ENCODE measurements at regions not wholly inside any gene's neighbourhood (a gene's known extent, or its start where the extent isn't known, plus 50 kb on each side); places are given as distances from the start of the nearest gene placed in this dataset.

DNA sequence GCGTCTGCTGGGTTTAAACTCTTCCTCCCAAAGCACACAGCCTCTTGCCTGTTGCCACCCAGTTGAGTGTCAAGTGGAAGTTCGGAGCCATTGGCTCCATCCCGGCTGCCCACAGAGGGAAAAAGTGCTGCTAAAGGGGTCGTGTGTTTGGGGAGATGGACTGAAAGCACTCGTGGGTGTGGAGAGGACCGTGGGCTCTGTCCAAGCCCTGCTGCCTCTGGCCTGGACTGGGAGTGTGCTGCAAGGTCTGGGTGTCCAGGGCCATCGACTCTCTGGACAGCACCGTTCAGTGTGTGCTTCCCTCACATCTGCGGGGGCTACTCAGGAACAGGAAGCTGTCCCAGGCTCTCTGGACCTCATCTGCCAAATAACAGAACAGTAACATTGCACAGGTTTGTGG, 269.3 kb downstream of the DLL1 start:
- DNase-seq (ENCODE audit: low read depth): no peak
- H3K4me3 ChIP-seq (ENCODE audit: low read length): no peak overlapping the region
- TF ChIP-seq, protein P1, sequence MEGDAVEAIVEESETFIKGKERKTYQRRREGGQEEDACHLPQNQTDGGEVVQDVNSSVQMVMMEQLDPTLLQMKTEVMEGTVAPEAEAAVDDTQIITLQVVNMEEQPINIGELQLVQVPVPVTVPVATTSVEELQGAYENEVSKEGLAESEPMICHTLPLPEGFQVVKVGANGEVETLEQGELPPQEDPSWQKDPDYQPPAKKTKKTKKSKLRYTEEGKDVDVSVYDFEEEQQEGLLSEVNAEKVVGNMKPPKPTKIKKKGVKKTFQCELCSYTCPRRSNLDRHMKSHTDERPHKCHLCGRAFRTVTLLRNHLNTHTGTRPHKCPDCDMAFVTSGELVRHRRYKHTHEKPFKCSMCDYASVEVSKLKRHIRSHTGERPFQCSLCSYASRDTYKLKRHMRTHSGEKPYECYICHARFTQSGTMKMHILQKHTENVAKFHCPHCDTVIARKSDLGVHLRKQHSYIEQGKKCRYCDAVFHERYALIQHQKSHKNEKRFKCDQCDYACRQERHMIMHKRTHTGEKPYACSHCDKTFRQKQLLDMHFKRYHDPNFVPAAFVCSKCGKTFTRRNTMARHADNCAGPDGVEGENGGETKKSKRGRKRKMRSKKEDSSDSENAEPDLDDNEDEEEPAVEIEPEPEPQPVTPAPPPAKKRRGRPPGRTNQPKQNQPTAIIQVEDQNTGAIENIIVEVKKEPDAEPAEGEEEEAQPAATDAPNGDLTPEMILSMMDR (conservative IDR thresholded peaks at IDR 0.05; ENCODE audit: low read depth, low read length): no peak

DNA sequence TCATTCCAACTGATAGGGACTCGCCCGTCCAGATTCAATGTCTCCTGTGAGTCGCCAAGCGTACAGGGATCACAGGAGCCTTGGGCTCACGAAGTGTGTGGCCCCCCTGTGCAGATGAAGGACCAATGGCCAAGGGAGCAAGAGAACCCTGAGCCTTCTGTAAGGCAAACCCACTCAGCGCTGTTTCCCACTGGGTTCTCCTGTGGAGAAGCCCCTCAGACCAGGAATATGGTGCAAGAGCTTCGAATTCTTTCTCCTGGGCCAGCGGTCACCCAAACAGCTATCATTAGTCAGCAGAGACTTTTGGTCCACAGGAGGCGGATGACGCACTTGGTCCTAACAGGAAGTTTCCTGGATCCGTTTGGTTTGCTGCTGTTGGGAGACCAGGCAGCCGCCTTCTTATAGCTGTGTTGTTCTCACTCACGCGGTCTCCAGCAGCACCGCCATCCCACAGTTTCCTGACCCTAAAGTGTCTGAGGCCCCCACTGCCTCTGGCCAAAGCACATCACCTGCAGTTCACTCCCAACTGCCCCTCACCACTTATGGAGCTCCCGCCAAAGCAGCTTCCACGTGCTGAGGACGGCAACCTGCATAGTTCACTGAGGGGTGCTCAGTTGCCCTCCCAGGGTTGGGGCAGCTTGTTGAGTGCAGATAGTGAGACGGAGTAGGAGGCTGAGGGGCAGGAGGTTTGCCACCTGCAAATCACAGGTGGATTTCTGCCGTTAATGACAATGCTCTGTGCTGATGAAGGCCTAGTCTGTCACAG, 268.6 kb downstream of the ERMARD start:
- TF ChIP-seq, protein P1 (conservative IDR thresholded peaks at IDR 0.05; ENCODE audit: low read depth, low read length): no peak
- no peak overlapping the region for H3K4me3 ChIP-seq (ENCODE audit: low read length)
- no peak for DNase-seq (ENCODE audit: low read depth)

GRCh38 chr6:170018936-170019817, 267.8 kb downstream of the ERMARD start:
- no peak for DNase-seq (ENCODE audit: low read depth)
- no peak overlapping the region for H3K4me3 ChIP-seq (ENCODE audit: low read length)
- TF ChIP-seq, protein P1 (conservative IDR thresholded peaks at IDR 0.05; ENCODE audit: low read depth, low read length): no peak

DNA sequence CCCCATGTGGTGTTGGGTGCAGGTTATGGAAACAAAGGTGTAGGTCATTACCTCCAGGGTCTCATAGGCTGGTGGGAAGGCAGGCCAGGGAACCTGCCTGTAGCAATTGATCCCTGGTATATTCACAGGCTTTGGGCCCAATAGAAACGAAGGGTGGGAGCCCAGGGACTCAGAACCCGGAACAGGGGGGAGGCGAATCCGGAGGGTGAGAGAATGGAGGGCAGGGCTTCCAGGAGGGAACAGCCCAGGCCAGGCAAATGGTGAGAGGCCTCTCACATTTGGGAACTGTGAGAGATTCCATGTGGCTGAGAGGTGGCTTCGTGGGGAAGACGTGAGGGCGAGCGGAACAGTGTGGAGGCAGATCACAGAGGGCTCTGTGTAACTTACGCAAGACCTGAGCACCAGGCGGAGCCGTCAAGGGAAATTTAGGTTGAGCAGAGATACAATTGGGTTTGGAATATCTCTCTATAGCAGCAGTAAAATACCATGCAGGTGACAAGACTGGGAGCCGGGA, 267.1 kb downstream of the ERMARD start:
- H3K4me3 ChIP-seq (ENCODE audit: low read length): no peak overlapping the region
- no peak for DNase-seq (ENCODE audit: low read depth)
- TF ChIP-seq, protein P1 (conservative IDR thresholded peaks at IDR 0.05; ENCODE audit: low read depth, low read length): no peak

DNA sequence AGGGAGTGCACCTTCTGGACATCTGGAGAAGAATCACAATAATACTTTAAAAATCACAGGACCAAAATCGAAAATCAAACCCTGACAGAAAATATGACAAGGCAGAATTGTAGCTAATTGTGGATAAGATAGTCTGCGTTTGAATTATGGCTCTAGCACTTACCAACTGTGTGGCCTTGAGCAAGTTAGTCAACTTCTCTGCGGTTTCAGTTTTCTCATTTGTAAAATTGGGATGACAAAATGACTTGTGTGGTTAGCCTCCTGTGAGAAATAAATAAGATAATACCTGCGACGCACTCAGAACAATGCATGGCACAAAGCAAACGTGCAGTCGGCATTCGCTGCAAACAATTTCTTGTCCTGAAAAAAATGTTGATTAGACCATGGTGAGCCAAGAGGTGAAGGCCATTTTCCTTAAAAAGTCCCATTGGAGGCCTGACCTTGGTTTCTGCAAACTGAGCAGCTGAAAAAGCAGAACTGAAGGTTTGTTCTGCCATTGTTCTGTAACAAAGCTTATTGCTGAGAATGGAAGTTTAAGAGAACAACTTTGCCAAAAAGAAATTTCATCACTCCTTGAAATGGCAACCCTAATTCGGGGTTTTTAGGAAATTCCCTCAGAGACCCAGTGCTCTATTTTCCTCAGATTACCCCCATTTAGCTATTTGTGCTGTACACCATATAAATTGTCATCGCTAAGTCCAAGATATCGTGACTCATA, 266.3 kb downstream of the ERMARD start:
- TF ChIP-seq, protein P1 (conservative IDR thresholded peaks at IDR 0.05; ENCODE audit: low read depth, low read length): no peak
- DNase-seq (ENCODE audit: low read depth): no peak
- H3K4me3 ChIP-seq (ENCODE audit: low read length): no peak overlapping the region

GRCh38 chr6:170013815-170014214, 262.4 kb downstream of the ERMARD start:
- no peak for DNase-seq (ENCODE audit: low read depth)
- no peak overlapping the region for H3K4me3 ChIP-seq (ENCODE audit: low read length)
- TF ChIP-seq, protein P1 (conservative IDR thresholded peaks at IDR 0.05; ENCODE audit: low read depth, low read length): no peak

All from retinal pigment epithelial cell (primary cell).